BJ (cell line): ENCODE measurements at regions not wholly inside any gene's neighbourhood (a gene's known extent, or its start where the extent isn't known, plus 50 kb on each side); places are given as distances from the start of the nearest gene placed in this dataset.

Experiments
- CTCF ChIA-PET: fragments of 350-600 bp; formaldehyde crosslinking; extraction: SDS; loops from one replicate; lab custom pipeline; 2021; ENCODE audit warnings: antibody characterized with exemption, inconsistent platforms; lab: Yijun Ruan, JAX
- POLR2A ChIA-PET: fragments of 300-600 bp; sonication (Branson Sonifier 250); formaldehyde crosslinking; extraction: SDS; loops from one replicate; lab custom pipeline; 2021; ENCODE audit warnings: antibody characterized with exemption; lab: Charles Lee
- DNase-seq: peaks from one replicate; pipeline ENCODE4 v3.0.0-alpha.2; 2011; ENCODE audit warnings: low read depth
- H3K27me3 ChIP-seq: 2 replicates; pipeline ENCODE4 v1.6.0; 2011; ENCODE audit warnings: low read length; ENCODE audit not compliant: control insufficient read depth, insufficient read depth
- H3K36me3 ChIP-seq: 2 replicates; pipeline ENCODE4 v1.5.1; 2011; ENCODE audit warnings: low read length; ENCODE audit not compliant: control insufficient read depth, insufficient read depth
- H3K4me3 ChIP-seq: 2 replicates; pipeline ENCODE4 v1.5.1; 2011; ENCODE audit warnings: low read depth, mild to moderate bottlenecking, control low read depth, low read length
- TF ChIP-seq, protein P1 (sequence below): IDR thresholded peaks from 2 replicates; pipeline ENCODE4 v1.5.1; 2011; ENCODE audit warnings: low read depth, mild to moderate bottlenecking, control low read depth, inconsistent platforms, low read length, moderate library complexity; ENCODE audit not compliant: insufficient read depth

DNA sequence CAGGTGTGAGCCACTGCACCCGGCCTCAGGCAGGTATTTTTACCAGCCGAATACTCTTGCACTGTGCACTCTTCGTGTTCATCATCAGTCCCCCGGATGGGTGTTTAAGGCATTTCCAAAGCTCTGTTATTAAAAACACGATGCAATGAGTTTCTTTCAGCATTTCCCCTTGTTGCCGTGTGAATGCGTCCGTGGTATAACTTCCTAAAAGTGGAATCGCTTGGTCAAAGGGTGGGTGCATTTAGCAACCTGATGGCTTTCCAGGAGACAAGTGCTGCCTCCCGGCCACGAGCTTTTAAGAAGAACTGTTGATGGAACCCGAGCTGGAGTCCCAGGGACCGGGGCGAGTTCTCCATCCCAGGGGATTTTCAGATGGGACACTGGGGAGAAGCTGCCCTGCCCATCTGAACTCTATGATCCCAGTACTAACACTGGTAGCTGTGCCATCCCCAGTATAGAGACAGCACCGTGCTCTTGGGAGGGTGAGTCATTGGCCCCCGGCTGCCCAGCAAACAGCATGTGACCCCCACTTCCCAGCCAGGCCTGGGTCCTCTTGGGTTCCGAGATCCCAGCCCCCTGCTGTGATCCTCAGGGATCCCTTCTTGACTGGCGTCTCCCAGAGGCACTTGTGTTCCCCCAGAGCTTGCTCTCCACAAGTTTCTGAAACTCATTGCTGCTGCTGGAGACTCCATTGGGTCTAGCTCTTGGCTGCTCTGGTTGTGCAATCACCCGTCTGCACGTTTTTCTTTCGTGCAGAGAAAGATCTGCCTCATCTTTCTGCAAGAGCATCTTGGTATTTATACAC lies 169.5 kb upstream of the IER5L start:
- TF ChIP-seq, protein P1, sequence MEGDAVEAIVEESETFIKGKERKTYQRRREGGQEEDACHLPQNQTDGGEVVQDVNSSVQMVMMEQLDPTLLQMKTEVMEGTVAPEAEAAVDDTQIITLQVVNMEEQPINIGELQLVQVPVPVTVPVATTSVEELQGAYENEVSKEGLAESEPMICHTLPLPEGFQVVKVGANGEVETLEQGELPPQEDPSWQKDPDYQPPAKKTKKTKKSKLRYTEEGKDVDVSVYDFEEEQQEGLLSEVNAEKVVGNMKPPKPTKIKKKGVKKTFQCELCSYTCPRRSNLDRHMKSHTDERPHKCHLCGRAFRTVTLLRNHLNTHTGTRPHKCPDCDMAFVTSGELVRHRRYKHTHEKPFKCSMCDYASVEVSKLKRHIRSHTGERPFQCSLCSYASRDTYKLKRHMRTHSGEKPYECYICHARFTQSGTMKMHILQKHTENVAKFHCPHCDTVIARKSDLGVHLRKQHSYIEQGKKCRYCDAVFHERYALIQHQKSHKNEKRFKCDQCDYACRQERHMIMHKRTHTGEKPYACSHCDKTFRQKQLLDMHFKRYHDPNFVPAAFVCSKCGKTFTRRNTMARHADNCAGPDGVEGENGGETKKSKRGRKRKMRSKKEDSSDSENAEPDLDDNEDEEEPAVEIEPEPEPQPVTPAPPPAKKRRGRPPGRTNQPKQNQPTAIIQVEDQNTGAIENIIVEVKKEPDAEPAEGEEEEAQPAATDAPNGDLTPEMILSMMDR, result no peak
- ChIA-PET POLR2A (interaction anchor here (0.5 kb wide), 1 partner anchor 11 kb away, joined by 4 read pairs; no protein-coding TSS in a partner anchor), CTCF (interaction anchor here (1.0 kb wide), 1 partner anchor 9 kb away, joined by 3 read pairs; no protein-coding TSS in a partner anchor)
- Histone ChIP-seq H3K36me3 (no peaks in the 10 kb centered on the region; the same call in 1 of the 2 replicates), H3K27me3 (no peaks in the 10 kb centered on the region), H3K4me3 (no peak overlapping the region)
- no peak for DNase-seq

DNA sequence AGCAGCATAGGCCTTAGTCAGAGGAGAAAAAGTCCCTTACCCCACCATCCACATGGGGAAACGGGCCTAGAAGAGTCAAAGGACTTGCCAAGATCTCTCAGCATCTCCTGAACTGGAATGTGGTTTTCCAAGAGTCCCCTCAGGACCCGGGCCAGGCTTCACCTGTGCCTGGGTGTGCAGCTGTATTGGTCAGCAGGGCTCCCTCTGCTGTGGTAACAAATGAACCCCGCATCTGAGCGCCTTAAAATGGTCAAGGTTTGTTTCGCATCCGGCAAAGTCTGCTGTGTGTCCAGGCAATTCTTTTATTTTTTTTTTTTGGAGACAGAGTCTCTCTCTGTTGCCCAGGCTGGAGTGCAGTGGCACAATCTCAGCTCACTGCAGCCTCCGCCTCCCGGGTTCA lies 168.0 kb upstream of the IER5L start:
- ChIA-PET CTCF (no interaction called here), POLR2A (no interaction called here)
- Histone ChIP-seq H3K4me3 (no peak overlapping the region), H3K27me3 (no peaks in the 10 kb centered on the region), H3K36me3 (no peaks in the 10 kb centered on the region; the same call in none of the 2 replicates)
- DNase-seq, result no peak
- TF ChIP-seq, protein P1, result no peak

DNA sequence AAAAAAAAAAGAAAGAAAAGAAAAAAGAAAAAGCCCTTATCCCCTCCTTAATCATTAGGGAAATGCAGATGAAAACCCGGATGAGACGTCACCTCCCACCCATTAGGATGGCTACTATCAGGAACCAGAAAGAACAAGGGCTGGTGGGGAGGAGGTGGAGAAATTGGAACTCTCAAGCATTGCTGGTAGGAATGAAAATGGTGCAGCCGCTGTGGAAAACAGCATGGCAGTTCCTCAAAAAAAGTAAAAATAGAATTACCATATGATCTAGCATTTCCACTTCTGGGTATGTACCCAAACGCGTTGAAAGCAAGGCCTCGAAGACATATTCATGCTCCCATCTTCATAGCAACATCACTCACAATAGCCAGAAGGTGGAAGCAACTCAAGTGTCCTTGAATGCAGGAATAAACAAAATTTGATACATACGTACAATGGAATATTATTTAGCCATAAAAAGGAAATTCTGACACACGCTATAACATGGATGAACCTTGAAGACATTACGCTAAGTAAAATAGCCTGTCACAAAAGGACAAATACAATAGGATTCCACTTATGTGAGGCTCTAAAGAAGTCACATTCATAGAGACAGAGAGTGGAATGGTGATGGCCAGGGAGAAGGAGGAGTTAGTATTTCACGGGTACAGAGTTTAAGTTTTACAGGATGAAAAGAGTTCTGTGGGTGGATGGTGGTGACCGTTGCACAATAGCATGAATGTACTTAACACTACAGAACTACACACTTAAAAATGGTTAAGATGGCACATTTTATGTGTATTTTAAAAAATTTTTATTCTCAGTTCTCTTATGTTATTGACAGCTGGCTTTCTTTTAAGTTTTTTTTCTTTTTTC lies 166.8 kb upstream of the IER5L start:
- no peak for DNase-seq
- Histone ChIP-seq H3K4me3 (no peak overlapping the region), H3K36me3 (no peaks in the 10 kb centered on the region; the same call in none of the 2 replicates), H3K27me3 (no peaks in the 10 kb centered on the region)
- POLR2A ChIA-PET, result no interaction called here
- TF ChIP-seq, protein P1, result no peak
- CTCF ChIA-PET, result no interaction called here

DNA sequence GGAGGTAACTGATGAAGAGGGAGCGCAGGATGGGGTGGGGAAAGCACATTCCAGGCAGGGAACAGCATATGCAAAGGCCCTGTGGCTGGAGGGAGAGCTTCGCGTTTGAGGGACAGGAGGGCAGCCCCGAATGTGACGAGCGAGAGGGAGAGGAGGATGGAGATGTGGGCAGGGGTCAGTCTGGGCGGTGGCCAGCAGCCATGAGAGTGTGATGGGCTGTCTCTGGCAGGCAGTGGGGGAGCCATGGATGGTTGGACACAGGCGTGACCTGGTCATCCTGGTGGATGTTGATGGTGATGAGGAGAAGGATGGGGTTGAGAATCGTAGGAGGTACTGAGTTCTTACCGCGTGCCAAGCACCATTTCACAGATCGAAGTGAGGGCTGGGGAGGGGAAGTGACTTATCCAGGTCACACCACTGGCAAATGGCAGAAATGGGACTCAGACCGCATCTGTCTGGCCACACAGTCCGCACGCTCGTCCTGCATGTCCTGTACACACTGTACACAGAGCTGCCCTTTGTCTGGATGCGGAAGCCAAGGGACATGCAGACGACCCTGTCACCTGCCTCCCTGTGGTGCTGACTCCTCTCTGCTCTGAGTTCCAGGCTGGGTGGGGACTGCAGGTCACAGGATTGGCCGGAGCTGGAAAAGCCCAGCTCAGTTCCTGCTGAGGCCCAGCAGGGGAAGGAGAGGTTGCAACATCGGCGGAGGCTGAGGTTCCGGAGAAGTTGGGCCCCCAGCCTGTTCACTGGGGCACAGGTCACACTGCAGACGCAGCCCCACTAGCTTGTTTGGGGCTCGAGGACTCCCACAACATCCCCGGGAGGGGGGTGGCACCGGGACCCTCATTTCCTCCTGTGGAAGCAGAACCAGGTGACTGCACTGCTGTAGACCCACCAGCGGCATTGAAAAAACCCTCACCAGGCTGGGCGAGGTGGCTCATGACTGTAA lies 165.6 kb upstream of the IER5L start:
- DNase-seq, result no peak
- no peaks in the 10 kb centered on the region; the same call in none of the 2 replicates for H3K36me3 ChIP-seq
- H3K4me3 ChIP-seq, result no peak overlapping the region
- H3K27me3 ChIP-seq, result no peaks in the 10 kb centered on the region
- POLR2A ChIA-PET, result no interaction called here
- CTCF ChIA-PET, result no interaction called here
- TF ChIP-seq, protein P1, result no peak
